Neural progenitor cell (in vitro differentiated cells): ENCODE measurements at regions not wholly inside any gene's neighbourhood (a gene's known extent, or its start where the extent isn't known, plus 50 kb on each side); places are given as distances from the start of the nearest gene placed in this dataset.

Source experiments
- DNase-seq: peaks from one replicate; pipeline ENCODE4 v3.0.0-alpha.2; 2016; ENCODE audit warnings: low spot score
- H2AFZ ChIP-seq: fragments of 200-600 bp; sonication (generic); replicated peaks from 2 replicates; pipeline ENCODE4 v1.6.1; 2016; ENCODE audit warnings: antibody characterized with exemption
- H3F3A ChIP-seq: fragments of 200-600 bp; sonication (generic); 2 replicates; pipeline ENCODE4 v1.6.1; 2016; ENCODE audit warnings: antibody characterized with exemption, low read depth
- H3K27ac ChIP-seq: fragments of 200-600 bp; sonication (generic); 2 replicates; pipeline ENCODE4 v1.5.1; 2016; ENCODE audit warnings: mild to moderate bottlenecking
- H3K27me3 ChIP-seq: fragments of 200-600 bp; sonication (generic); 2 replicates; pipeline ENCODE4 v1.6.1; 2016; ENCODE audit warnings: mild to moderate bottlenecking, moderate library complexity
- H3K36me3 ChIP-seq: fragments of 200-600 bp; sonication (generic); 2 replicates; pipeline ENCODE4 v1.5.1; 2016
- H3K4me1 ChIP-seq: fragments of 200-600 bp; sonication (generic); 2 replicates; pipeline ENCODE4 v1.6.1; 2016; ENCODE audit warnings: mixed run types
- H3K4me2 ChIP-seq: fragments of 200-600 bp; sonication (generic); 2 replicates; pipeline ENCODE4 v1.6.1; 2016
- H3K4me3 ChIP-seq: fragments of 200-600 bp; sonication (generic); 2 replicates; pipeline ENCODE4 v1.5.1; 2016
- H3K79me2 ChIP-seq: fragments of 200-600 bp; sonication (generic); 2 replicates; pipeline ENCODE4 v1.6.1; 2016; ENCODE audit warnings: low read depth
- H3K9ac ChIP-seq: fragments of 200-600 bp; sonication (generic); 2 replicates; pipeline ENCODE4 v1.6.1; 2016
- H3K9me3 ChIP-seq: fragments of 200-600 bp; sonication (generic); 2 replicates; pipeline ENCODE4 v1.5.1; 2016; ENCODE audit warnings: low read depth
- H4K20me1 ChIP-seq: fragments of 200-600 bp; sonication (generic); 2 replicates; pipeline ENCODE4 v1.6.1; 2016; ENCODE audit warnings: low read depth
- H3K27ac Mint-ChIP-seq: 3 replicates; pipeline ENCODE4 v1.8.0; 2021; ENCODE audit warnings: mixed read lengths
- H3K27me3 Mint-ChIP-seq: 2 replicates; pipeline ENCODE4 v1.8.0; 2022; ENCODE audit warnings: low read depth, mild to moderate bottlenecking, inconsistent platforms, moderate library complexity, mixed read lengths; ENCODE audit not compliant: insufficient read depth
- H3K36me3 Mint-ChIP-seq: 3 replicates; pipeline ENCODE4 v1.8.0; 2021; ENCODE audit warnings: mixed read lengths
- H3K4me1 Mint-ChIP-seq: 3 replicates; pipeline ENCODE4 v1.8.0; 2021; ENCODE audit warnings: mixed read lengths
- H3K4me3 Mint-ChIP-seq: 3 replicates; pipeline ENCODE4 v1.8.0; 2021; ENCODE audit warnings: mild to moderate bottlenecking, moderate library complexity, mixed read lengths
- H3K9me3 Mint-ChIP-seq: 3 replicates; pipeline ENCODE4 v1.8.0; 2020; ENCODE audit warnings: mixed read lengths
- CTCF ChIP-seq: fragments of 200-600 bp; sonication (generic); IDR thresholded peaks from 2 replicates; pipeline ENCODE4 v1.5.1; 2017; ENCODE audit warnings: antibody characterized with exemption, mild to moderate bottlenecking
- EZH2 ChIP-seq: fragments of 200-600 bp; sonication (generic); IDR thresholded peaks from 2 replicates; pipeline ENCODE4 v1.6.1; 2017; ENCODE audit warnings: antibody characterized with exemption, mild to moderate bottlenecking, moderate library complexity
- EZH2phosphoT487 ChIP-seq: fragments of 200-600 bp; sonication (generic); IDR thresholded peaks from 2 replicates; pipeline ENCODE4 v1.6.1; 2017; ENCODE audit warnings: antibody characterized with exemption

- H3K4me3 ChIP-seq = no peak overlapping the region
- no peaks in the 10 kb centered on the region for H3K4me1 Mint-ChIP-seq
- H3K27me3 ChIP-seq = no peaks in the 10 kb centered on the region
- no peak overlapping the region for H3K4me3 Mint-ChIP-seq
- H3K36me3 Mint-ChIP-seq = no peaks in the 10 kb centered on the region
- no peaks in the 10 kb centered on the region for H3K9me3 ChIP-seq
- H3K27ac ChIP-seq = no peak overlapping the region
- TF ChIP-seq CTCF = no peak
- TF ChIP-seq EZH2phosphoT487 = no peak
- TF ChIP-seq EZH2 = no peak
- no peak overlapping the region for H2AFZ ChIP-seq
- no peaks in the 10 kb centered on the region for H3F3A ChIP-seq
- DNase-seq = peak; percentile 19
- H3K79me2 ChIP-seq = no peaks in the 10 kb centered on the region
- H3K27ac Mint-ChIP-seq = no peak overlapping the region
- H4K20me1 ChIP-seq = no peaks in the 10 kb centered on the region
- H3K27me3 Mint-ChIP-seq = peaks cover 2% of the 10 kb centered on the region
- H3K9me3 Mint-ChIP-seq = no peaks in the 10 kb centered on the region
- no peaks in the 10 kb centered on the region for H3K4me1 ChIP-seq
- H3K36me3 ChIP-seq = no peaks in the 10 kb centered on the region
- no peak overlapping the region for H3K4me2 ChIP-seq
- H3K9ac ChIP-seq = no peak overlapping the region
Measured at GRCh38 chr1:185656663-185657062, 77.5 kb upstream of the HMCN1 start.

GRCh38 chr1:185654952-185655314, 79.3 kb upstream of the HMCN1 start:
- DNase-seq = no peak
- Mint-ChIP-seq H3K36me3 (no peaks in the 10 kb centered on the region), H3K27me3 (peaks cover 2% of the 10 kb centered on the region), H3K27ac (no peak overlapping the region), H3K4me3 (no peak overlapping the region), H3K4me1 (no peaks in the 10 kb centered on the region), H3K9me3 (peaks cover 2% of the 10 kb centered on the region)
- Histone ChIP-seq H3K27me3 (no peaks in the 10 kb centered on the region), H4K20me1 (no peaks in the 10 kb centered on the region), H3K79me2 (no peaks in the 10 kb centered on the region), H3K9ac (no peak overlapping the region), H3K4me2 (no peak overlapping the region), H3K36me3 (no peaks in the 10 kb centered on the region), H3K27ac (no peak overlapping the region), H2AFZ (no peak overlapping the region), H3K9me3 (no peaks in the 10 kb centered on the region), H3K4me3 (no peak overlapping the region), H3F3A (no peaks in the 10 kb centered on the region), H3K4me1 (no peaks in the 10 kb centered on the region)
- TF ChIP-seq EZH2 (no peak), CTCF (no peak), EZH2phosphoT487 (no peak)

GRCh38 chr1:185654199-185654951, 79.8 kb upstream of the HMCN1 start:
- no peaks in the 10 kb centered on the region for H3K9me3 ChIP-seq
- no peak overlapping the region for H3K4me2 ChIP-seq
- H3F3A ChIP-seq = no peaks in the 10 kb centered on the region
- DNase-seq = no peak
- H3K79me2 ChIP-seq = no peaks in the 10 kb centered on the region
- no peaks in the 10 kb centered on the region for H3K27me3 ChIP-seq
- H3K4me3 ChIP-seq = no peak overlapping the region
- Mint-ChIP-seq H3K27me3 (peaks cover 4% of the 10 kb centered on the region), H3K4me3 (no peak overlapping the region), H3K9me3 (peaks cover 7% of the 10 kb centered on the region), H3K4me1 (no peaks in the 10 kb centered on the region), H3K36me3 (peaks cover 2% of the 10 kb centered on the region), H3K27ac (no peak overlapping the region)
- no peaks in the 10 kb centered on the region for H4K20me1 ChIP-seq
- H3K27ac ChIP-seq = no peak overlapping the region
- no peaks in the 10 kb centered on the region for H3K36me3 ChIP-seq
- H3K4me1 ChIP-seq = no peaks in the 10 kb centered on the region
- no peak overlapping the region for H3K9ac ChIP-seq
- TF ChIP-seq EZH2phosphoT487 = no peak
- TF ChIP-seq EZH2 = no peak
- no peak for TF ChIP-seq CTCF
- no peak overlapping the region for H2AFZ ChIP-seq
